ENCODE measurements at regions not wholly inside any gene's neighbourhood (a gene's known extent, or its start where the extent isn't known, plus 50 kb on each side); places are given as distances from the start of the nearest gene placed in this dataset.
A peak's percentile ranks its signal among the peaks of the same experiment; 100 is the strongest.

GRCh38 chr18:44557616-44558151 is 123.0 kb upstream of the SETBP1 start:
- Histone ChIP-seq H3K27me3 (ENCODE audit: control insufficient read depth, insufficient read depth, low read length) (no peaks in the 10 kb centered on the region), H3K36me3 (ENCODE audit: control insufficient read depth, insufficient read depth, low read length) (no peaks in the 10 kb centered on the region), H3K9me3 (replicated peaks; ENCODE audit: control insufficient read depth, low read depth, low read length) (no peaks in the 10 kb centered on the region), H3K27ac (ENCODE audit: low read length) (no peak overlapping the region), H3K4me3 (ENCODE audit: low read length) (no peak overlapping the region), H3K4me1 (ENCODE audit: control insufficient read depth, insufficient read depth, low read length) (no peaks in the 10 kb centered on the region)
- WGBS (ENCODE audit: insufficient coverage), result no CpG with 5 or more reads among the region's 2 CpGs
- DNase-seq, result peak; percentile 86

- Histone ChIP-seq H3K4me1 (ENCODE audit: control insufficient read depth, insufficient read depth, low read length) (no peaks in the 10 kb centered on the region), H3K27me3 (ENCODE audit: control insufficient read depth, insufficient read depth, low read length) (no peaks in the 10 kb centered on the region), H3K36me3 (ENCODE audit: control insufficient read depth, insufficient read depth, low read length) (no peaks in the 10 kb centered on the region), H3K4me3 (ENCODE audit: low read length) (no peak overlapping the region), H3K9me3 (replicated peaks; ENCODE audit: control insufficient read depth, low read depth, low read length) (no peaks in the 10 kb centered on the region), H3K27ac (ENCODE audit: low read length) (no peak overlapping the region)
- WGBS (ENCODE audit: insufficient coverage), result no CpG with 5 or more reads among the region's 1 CpG
- peak; percentile 52 for DNase-seq
These were observed 121.9 kb upstream of the SETBP1 start for GRCh38 chr18:44558767-44559166.

GRCh38 chr18:44562986-44563385 is 117.7 kb upstream of the SETBP1 start:
- H3K27ac ChIP-seq (ENCODE audit: low read length), result no peak overlapping the region
- no peak overlapping the region for H3K4me3 ChIP-seq (ENCODE audit: low read length)
- H3K36me3 ChIP-seq (ENCODE audit: control insufficient read depth, insufficient read depth, low read length), result no peaks in the 10 kb centered on the region
- H3K4me1 ChIP-seq (ENCODE audit: control insufficient read depth, insufficient read depth, low read length), result no peaks in the 10 kb centered on the region
- DNase-seq, result no peak
- no peaks in the 10 kb centered on the region for H3K9me3 ChIP-seq (replicated peaks; ENCODE audit: control insufficient read depth, low read depth, low read length)
- no peaks in the 10 kb centered on the region for H3K27me3 ChIP-seq (ENCODE audit: control insufficient read depth, insufficient read depth, low read length)
- no CpG with 5 or more reads among the region's 1 CpG for WGBS (ENCODE audit: insufficient coverage)

- H3K27ac ChIP-seq (ENCODE audit: low read length), result no peak overlapping the region
- no peaks in the 10 kb centered on the region for H3K36me3 ChIP-seq (ENCODE audit: control insufficient read depth, insufficient read depth, low read length)
- H3K9me3 ChIP-seq (replicated peaks; ENCODE audit: control insufficient read depth, low read depth, low read length), result no peaks in the 10 kb centered on the region
- H3K27me3 ChIP-seq (ENCODE audit: control insufficient read depth, insufficient read depth, low read length), result no peaks in the 10 kb centered on the region
- H3K4me1 ChIP-seq (ENCODE audit: control insufficient read depth, insufficient read depth, low read length), result no peaks in the 10 kb centered on the region
- no peak overlapping the region for H3K4me3 ChIP-seq (ENCODE audit: low read length)
- no peak for DNase-seq
These were observed 115.8 kb upstream of the SETBP1 start for GRCh38 chr18:44564922-44565321.

GRCh38 chr18:44568342-44568741 is 112.3 kb upstream of the SETBP1 start:
- no peaks in the 10 kb centered on the region for H3K27me3 ChIP-seq (ENCODE audit: control insufficient read depth, insufficient read depth, low read length)
- no CpG with 5 or more reads among the region's 2 CpGs for WGBS (ENCODE audit: insufficient coverage)
- no peaks in the 10 kb centered on the region for H3K9me3 ChIP-seq (replicated peaks; ENCODE audit: control insufficient read depth, low read depth, low read length)
- no peaks in the 10 kb centered on the region for H3K36me3 ChIP-seq (ENCODE audit: control insufficient read depth, insufficient read depth, low read length)
- no peak overlapping the region for H3K27ac ChIP-seq (ENCODE audit: low read length)
- no peak overlapping the region for H3K4me3 ChIP-seq (ENCODE audit: low read length)
- DNase-seq, result no peak
- no peaks in the 10 kb centered on the region for H3K4me1 ChIP-seq (ENCODE audit: control insufficient read depth, insufficient read depth, low read length)

- Histone ChIP-seq H3K36me3 (ENCODE audit: control insufficient read depth, insufficient read depth, low read length) (no peaks in the 10 kb centered on the region), H3K27ac (ENCODE audit: low read length) (no peak overlapping the region), H3K4me1 (ENCODE audit: control insufficient read depth, insufficient read depth, low read length) (no peaks in the 10 kb centered on the region), H3K4me3 (ENCODE audit: low read length) (no peak overlapping the region), H3K9me3 (replicated peaks; ENCODE audit: control insufficient read depth, low read depth, low read length) (no peaks in the 10 kb centered on the region), H3K27me3 (ENCODE audit: control insufficient read depth, insufficient read depth, low read length) (no peaks in the 10 kb centered on the region)
- no CpG with 5 or more reads among the region's 1 CpG for WGBS (ENCODE audit: insufficient coverage)
- DNase-seq, result no peak
These were observed 111.7 kb upstream of the SETBP1 start for GRCh38 chr18:44568986-44569385.

GRCh38 chr18:44569391-44570055 is 111.2 kb upstream of the SETBP1 start:
- DNase-seq, result no peak
- H3K27me3 ChIP-seq (ENCODE audit: control insufficient read depth, insufficient read depth, low read length), result no peaks in the 10 kb centered on the region
- no peaks in the 10 kb centered on the region for H3K9me3 ChIP-seq (replicated peaks; ENCODE audit: control insufficient read depth, low read depth, low read length)
- WGBS (ENCODE audit: insufficient coverage), result 71% methylated on average over 1 of the region's 1 CpG
- no peaks in the 10 kb centered on the region for H3K36me3 ChIP-seq (ENCODE audit: control insufficient read depth, insufficient read depth, low read length)
- no peaks in the 10 kb centered on the region for H3K4me1 ChIP-seq (ENCODE audit: control insufficient read depth, insufficient read depth, low read length)
- H3K4me3 ChIP-seq (ENCODE audit: low read length), result no peak overlapping the region
- no peak overlapping the region for H3K27ac ChIP-seq (ENCODE audit: low read length)

- peaks cover 4% of the 10 kb centered on the region for H3K4me1 ChIP-seq (ENCODE audit: control insufficient read depth, insufficient read depth, low read length)
- H3K27me3 ChIP-seq (ENCODE audit: control insufficient read depth, insufficient read depth, low read length), result no peaks in the 10 kb centered on the region
- no peak for DNase-seq
- H3K27ac ChIP-seq (ENCODE audit: low read length), result no peak overlapping the region
- no peaks in the 10 kb centered on the region for H3K9me3 ChIP-seq (replicated peaks; ENCODE audit: control insufficient read depth, low read depth, low read length)
- no peak overlapping the region for H3K4me3 ChIP-seq (ENCODE audit: low read length)
- WGBS (ENCODE audit: insufficient coverage), result 100% methylated on average over 2 of the region's 9 CpGs
- H3K36me3 ChIP-seq (ENCODE audit: control insufficient read depth, insufficient read depth, low read length), result no peaks in the 10 kb centered on the region
These were observed 101.5 kb upstream of the SETBP1 start for GRCh38 chr18:44579028-44579702.

- Histone ChIP-seq H3K4me1 (ENCODE audit: control insufficient read depth, insufficient read depth, low read length) (peaks cover 4% of the 10 kb centered on the region), H3K27me3 (ENCODE audit: control insufficient read depth, insufficient read depth, low read length) (no peaks in the 10 kb centered on the region), H3K9me3 (replicated peaks; ENCODE audit: control insufficient read depth, low read depth, low read length) (no peaks in the 10 kb centered on the region), H3K36me3 (ENCODE audit: control insufficient read depth, insufficient read depth, low read length) (no peaks in the 10 kb centered on the region), H3K27ac (ENCODE audit: low read length) (no peak overlapping the region), H3K4me3 (ENCODE audit: low read length) (no peak overlapping the region)
- WGBS (ENCODE audit: insufficient coverage), result 90% methylated on average over 2 of the region's 7 CpGs
- DNase-seq, result no peak
These were observed 100.9 kb upstream of the SETBP1 start for GRCh38 chr18:44579745-44580144.

GRCh38 chr18:44580159-44580558 is 100.5 kb upstream of the SETBP1 start:
- Histone ChIP-seq H3K4me3 (ENCODE audit: low read length) (no peak overlapping the region), H3K36me3 (ENCODE audit: control insufficient read depth, insufficient read depth, low read length) (no peaks in the 10 kb centered on the region), H3K9me3 (replicated peaks; ENCODE audit: control insufficient read depth, low read depth, low read length) (no peaks in the 10 kb centered on the region), H3K4me1 (ENCODE audit: control insufficient read depth, insufficient read depth, low read length) (peaks cover 4% of the 10 kb centered on the region), H3K27me3 (ENCODE audit: control insufficient read depth, insufficient read depth, low read length) (no peaks in the 10 kb centered on the region), H3K27ac (ENCODE audit: low read length) (no peak overlapping the region)
- DNase-seq, result no peak
- whole genome bisulfite sequencing (ENCODE audit: insufficient coverage), result no CpG with 5 or more reads among the region's 2 CpGs

Measured in muscle of leg (tissue), 3 donors.